RCC 7860 (cell line): ENCODE measurements at regions not wholly inside any gene's neighbourhood (a gene's known extent, or its start where the extent isn't known, plus 50 kb on each side); places are given as distances from the start of the nearest gene placed in this dataset.

Experiments used
- DNase-seq: peaks from one replicate; pipeline ENCODE4 v3.0.0-alpha.2; 2015; ENCODE audit warnings: low spot score
- FAIRE-seq: peaks from 2 replicates; lab custom pipeline; 2012; peaks lifted over from hg19 to GRCh38; lab: Jason Lieb, UNC

- DNase-seq (peak; percentile 98), FAIRE-seq (peak; percentile 95)
Measured at GRCh38 chr5:17157916-17158529, 59.4 kb upstream of the BASP1 start.

- FAIRE-seq (no peak), DNase-seq (no peak)
Measured at GRCh38 chr5:17160756-17161040, 56.7 kb upstream of the BASP1 start.

DNA sequence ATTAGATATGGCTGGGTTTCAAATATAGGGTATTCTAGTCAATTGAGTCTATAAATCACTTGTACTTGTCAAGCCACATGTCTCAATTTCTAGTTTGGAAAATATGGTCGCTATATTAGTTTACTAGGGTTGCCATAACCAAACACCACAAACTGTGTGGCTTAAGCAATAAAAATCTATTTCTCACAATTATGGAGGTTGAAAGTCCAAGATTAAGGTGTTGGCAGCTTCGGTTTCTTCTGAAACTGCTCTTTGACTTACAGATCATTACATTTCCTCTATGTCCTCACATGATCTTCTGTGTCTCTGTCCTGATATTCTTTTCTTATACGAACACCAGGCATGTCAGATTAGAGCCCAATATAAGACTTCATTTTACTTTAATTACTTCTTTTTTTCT, 55.8 kb upstream of the BASP1 start:
- FAIRE-seq, result no peak
- no peak for DNase-seq

DNA sequence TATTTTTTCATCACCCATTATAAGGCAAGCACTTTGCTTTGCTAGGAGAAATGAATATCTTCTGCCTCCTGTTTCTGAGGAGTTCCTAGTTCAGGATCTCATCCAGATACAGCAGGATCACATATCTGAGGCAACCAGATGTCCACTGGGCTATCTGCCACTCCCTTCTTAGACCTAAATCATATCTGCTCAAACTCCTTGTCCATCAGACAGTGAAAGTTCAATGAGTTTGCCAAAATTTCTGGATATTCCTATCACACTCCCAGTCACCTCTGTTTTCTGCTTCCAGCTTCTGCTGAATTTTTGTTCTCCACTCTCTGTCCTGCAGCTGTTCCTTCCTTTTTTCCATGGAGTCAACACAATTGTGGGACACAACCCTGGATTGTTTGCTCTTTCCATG, 54.2 kb upstream of the BASP1 start:
- FAIRE-seq, result no peak
- DNase-seq, result no peak

GRCh38 chr5:17167171-17167891, 50.1 kb upstream of the BASP1 start:
- DNase-seq (peak; percentile 69), FAIRE-seq (peak; percentile 96)
